ENCODE measurements at regions not wholly inside any gene's neighbourhood (a gene's known extent, or its start where the extent isn't known, plus 50 kb on each side); places are given as distances from the start of the nearest gene placed in this dataset.

GRCh38 chr9:88920645-88921044 lies 70.6 kb upstream of the S1PR3 start:
- TF ChIP-seq CTCF (IDR thresholded peaks at IDR 0.05; ENCODE audit: insufficient read depth, low read length, poor library complexity, severe bottlenecking) = no peak
- no peak for TF ChIP-seq EZH2phosphoT487 (conservative IDR thresholded peaks at IDR 0.05; ENCODE audit: low read length)

Measured in SU-DHL-6 (cell line).